Activated naive CD4-positive, alpha-beta T cell treated with anti-CD3 and anti-CD28 coated beads, Interleukin-2, amount 50 U/mL, for 16 hours (primary cell): ENCODE measurements at regions not wholly inside any gene's neighbourhood (a gene's known extent, or its start where the extent isn't known, plus 50 kb on each side); places are given as distances from the start of the nearest gene placed in this dataset.
"Not testable (repeated sequence)": the region's sequence is repeated elsewhere in the genome, so short reads cannot be mapped to it uniquely, and the experiment has no call there.

Experiments used
- DNase-seq: peaks from one replicate; pipeline ENCODE4 v3.0.0-alpha.2; 2020

- DNase-seq: no peak
Observed at GRCh38 chr15:31221936-31222515, 104.6 kb upstream of the KLF13 start.

GRCh38 chr15:31222773-31223341, 103.8 kb upstream of the KLF13 start:
- DNase-seq: no peak

GRCh38 chr15:31223478-31224350, 102.9 kb upstream of the KLF13 start:
- DNase-seq: no peak

- not testable (repeated sequence) for DNase-seq
Observed at GRCh38 chr15:31224661-31225060, 102.0 kb upstream of the KLF13 start.

- no peak for DNase-seq
Observed at GRCh38 chr15:31225356-31225955, 101.2 kb upstream of the KLF13 start.

GRCh38 chr15:31226021-31226420, 100.6 kb upstream of the KLF13 start:
- DNase-seq: no peak

GRCh38 chr15:31227235-31227634, 99.4 kb upstream of the KLF13 start:
- no peak for DNase-seq

GRCh38 chr15:31228011-31228484, 98.6 kb upstream of the KLF13 start:
- DNase-seq: no peak

- DNase-seq: no peak
Observed at GRCh38 chr15:31228980-31229826, 97.4 kb upstream of the KLF13 start.

- no peak for DNase-seq
Observed at GRCh38 chr15:31230630-31231485, 95.8 kb upstream of the KLF13 start.

- no peak for DNase-seq
Observed at GRCh38 chr15:31234815-31235214, 91.8 kb upstream of the KLF13 start.

GRCh38 chr15:31235311-31236183, 91.1 kb upstream of the KLF13 start:
- DNase-seq: no peak

- DNase-seq: no peak
Observed at GRCh38 chr15:31236184-31237042, 90.2 kb upstream of the KLF13 start.

GRCh38 chr15:31237043-31237324, 89.7 kb upstream of the KLF13 start:
- DNase-seq: no peak

GRCh38 chr15:31238906-31239305, 87.7 kb upstream of the KLF13 start:
- DNase-seq: no peak

GRCh38 chr15:31239409-31239808, 87.2 kb upstream of the KLF13 start:
- DNase-seq: no peak

GRCh38 chr15:31241888-31242522, 84.6 kb upstream of the KLF13 start:
- no peak for DNase-seq

GRCh38 chr15:31243895-31244294, 82.7 kb upstream of the KLF13 start:
- no peak for DNase-seq

GRCh38 chr15:31245135-31245689, 81.4 kb upstream of the KLF13 start:
- DNase-seq: no peak
